ENCODE measurements at regions not wholly inside any gene's neighbourhood (a gene's known extent, or its start where the extent isn't known, plus 50 kb on each side); places are given as distances from the start of the nearest gene placed in this dataset.
"Not testable (repeated sequence)": the region's sequence is repeated elsewhere in the genome, so short reads cannot be mapped to it uniquely, and the experiment has no call there.

DNA sequence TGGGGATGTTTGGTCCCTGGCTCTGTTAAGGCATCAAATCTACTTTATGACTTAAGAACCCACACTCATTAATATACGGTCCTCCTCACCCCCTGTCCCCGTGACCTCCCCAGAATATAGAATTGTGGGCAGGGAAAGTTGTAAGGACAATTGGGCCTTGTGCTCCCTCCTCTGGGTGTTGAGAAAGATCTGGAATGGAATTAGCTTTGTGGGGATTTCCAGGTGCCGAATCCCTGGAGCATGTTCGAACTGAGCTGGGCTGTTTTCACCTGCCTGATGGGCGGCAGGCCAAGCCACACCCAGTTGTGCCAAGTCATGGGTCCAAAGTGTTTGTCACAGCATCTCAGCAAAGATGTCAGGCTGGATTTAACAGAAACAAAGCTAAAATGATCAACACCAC is 349.3 kb upstream of the KLF3 start:
- DNase-seq = no peak

DNA sequence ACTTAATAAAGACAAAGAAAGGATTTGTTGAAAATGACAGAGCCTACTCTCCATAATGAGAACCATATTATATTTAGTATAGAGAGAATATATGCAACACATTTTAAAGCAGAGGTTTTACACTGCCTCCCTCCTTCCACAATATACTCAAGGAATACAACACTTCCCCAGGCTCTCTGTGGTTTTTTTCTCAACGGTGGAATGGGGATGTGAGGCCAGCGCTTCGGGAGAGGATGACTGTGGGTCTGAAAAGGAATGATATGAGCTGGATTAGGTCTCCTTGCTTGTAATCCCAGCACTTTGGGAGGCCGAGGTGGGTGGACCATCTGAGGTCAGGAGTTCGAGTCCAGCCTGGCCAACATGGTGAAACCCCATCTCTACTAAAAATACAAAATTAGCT is 348.7 kb upstream of the KLF3 start:
- DNase-seq = no peak

DNA sequence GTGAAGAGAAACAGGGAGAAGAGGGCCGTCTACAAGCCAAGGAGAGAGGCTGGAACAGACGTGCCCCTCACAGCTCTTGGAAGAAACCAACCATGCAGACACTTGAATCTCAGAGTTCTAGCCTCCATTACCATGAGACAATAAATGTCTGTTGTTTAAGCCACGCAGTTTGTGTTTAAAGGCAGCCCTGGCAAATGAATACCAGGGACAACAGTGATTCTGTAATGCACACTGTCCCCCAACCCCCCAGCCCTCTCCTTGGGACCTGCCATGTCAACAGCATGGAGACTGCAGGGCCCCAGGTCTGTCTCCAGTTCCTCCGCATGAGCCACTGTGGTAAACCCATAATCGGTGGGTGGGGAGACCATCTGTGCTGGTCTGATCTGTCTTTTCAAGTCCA is 348.0 kb upstream of the KLF3 start:
- no peak for DNase-seq

DNA sequence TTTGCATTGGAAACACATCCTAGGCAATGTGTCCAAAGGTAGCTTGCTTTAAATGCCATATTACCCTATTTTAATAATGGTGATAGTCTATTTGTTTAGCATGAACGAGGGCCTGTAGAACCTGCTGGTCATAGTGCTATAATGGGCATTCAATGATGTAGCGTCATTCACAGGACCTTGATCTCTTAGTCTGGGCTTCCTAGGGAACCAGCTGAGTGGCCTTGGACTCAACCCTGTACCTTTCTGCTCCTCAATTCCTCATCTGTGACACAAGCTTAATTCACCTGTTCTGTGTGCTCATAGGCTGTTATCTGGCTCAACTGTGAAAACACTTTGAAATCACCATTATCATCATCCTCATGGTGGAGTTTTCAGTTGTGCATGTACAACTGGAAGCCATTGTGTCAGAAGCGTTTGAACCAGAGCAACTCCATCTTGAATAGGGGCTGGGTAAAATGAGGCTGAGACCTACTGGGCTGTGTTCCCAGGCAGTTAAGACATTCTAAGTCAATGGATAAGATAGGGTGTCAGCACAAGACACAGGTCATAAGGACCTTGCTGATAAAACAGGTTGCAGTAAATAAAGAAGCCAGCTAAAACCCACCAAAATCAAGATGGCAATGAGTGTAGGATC is 346.8 kb upstream of the KLF3 start:
- DNase-seq = no peak

GRCh38 chr4:38318737-38319455 is 345.1 kb upstream of the KLF3 start:
- DNase-seq = peak; percentile 92

DNA sequence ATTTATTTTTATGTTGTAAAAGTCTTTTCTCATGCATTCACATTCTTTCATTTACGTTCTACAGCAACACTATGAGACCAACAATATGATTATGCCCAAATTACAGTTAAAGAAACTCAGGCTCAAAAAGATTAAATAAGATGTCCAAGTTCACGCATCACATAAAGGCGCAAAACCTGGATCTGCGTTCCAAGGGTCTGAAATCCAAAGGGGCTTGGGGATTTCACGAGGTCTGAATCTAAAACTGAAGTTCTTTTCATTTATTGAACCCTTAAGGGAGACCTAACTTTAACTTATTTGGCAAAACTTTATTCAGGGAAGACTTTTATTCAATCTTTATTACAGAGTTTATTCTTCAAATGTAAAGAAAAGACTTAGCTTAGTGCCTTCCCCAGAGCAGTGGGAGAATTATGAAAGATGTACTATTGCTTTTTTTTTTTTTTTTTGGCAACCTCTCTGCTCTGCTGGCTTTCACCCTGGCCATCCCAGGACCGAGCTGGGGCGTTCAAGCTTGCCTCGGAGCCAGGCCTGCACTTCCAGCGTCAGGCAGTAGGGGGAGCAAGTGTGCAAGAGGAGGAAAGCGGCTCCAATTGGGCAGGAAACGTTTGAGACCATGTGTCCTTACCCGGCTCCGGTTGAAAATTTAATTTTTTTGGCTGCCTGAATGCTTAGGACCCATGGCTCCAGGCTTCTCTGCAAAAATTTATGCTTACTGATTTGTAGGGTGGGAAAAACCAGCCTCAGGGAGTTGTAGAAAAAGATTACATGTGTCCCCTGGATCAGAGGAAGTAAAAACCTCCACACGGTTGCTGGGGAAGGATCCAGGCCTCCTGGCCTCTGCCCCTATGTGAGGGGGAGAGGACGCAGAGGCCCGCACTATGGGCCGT is 344.3 kb upstream of the KLF3 start:
- DNase-seq = peak; percentile 81

DNA sequence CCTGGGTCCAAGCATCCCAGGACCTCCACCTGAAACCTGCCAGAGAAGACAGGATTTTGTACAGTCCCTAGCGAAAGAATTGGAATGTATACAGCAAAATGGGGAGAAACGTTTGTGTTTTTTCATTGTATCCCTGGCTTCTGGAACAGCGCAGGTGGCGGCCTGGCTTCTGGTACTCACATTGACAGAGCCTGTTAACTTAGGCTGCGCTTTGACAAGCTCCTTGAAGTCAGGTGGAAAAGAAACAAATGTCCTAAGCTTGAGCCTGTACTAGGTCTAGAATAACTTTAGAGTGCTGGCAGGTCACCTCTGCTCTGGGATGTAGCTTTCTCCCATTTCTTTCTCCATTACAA is 343.7 kb upstream of the KLF3 start:
- no peak for DNase-seq

- no peak for DNase-seq
Measured at GRCh38 chr4:38320833-38321232, 343.2 kb upstream of the KLF3 start.

DNA sequence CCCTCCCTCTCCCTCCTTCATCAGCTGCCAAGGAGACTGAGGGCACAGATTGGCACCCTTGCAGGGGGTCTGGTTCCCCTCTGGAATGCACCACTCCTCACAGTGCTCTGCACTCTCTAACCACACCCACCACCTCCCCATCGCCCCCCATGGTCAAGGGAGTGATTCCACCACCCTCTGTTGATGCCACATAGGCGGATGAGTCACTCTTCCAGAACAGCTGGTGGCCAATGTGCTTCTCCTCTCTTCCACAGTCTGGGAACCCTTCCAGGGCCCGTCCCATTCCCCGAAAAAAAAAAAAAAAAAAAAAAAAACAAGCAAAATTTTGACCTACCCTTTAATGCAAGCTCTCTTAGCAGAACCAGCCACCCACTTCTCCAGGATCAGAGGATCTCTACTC is 341.3 kb upstream of the KLF3 start:
- DNase-seq = no peak

GRCh38 chr4:38323141-38323641 is 340.8 kb upstream of the KLF3 start:
- no peak for DNase-seq

- DNase-seq = no peak
Measured at GRCh38 chr4:38324861-38325628, 339.0 kb upstream of the KLF3 start.

GRCh38 chr4:38325629-38325913 is 338.4 kb upstream of the KLF3 start:
- no peak for DNase-seq

DNA sequence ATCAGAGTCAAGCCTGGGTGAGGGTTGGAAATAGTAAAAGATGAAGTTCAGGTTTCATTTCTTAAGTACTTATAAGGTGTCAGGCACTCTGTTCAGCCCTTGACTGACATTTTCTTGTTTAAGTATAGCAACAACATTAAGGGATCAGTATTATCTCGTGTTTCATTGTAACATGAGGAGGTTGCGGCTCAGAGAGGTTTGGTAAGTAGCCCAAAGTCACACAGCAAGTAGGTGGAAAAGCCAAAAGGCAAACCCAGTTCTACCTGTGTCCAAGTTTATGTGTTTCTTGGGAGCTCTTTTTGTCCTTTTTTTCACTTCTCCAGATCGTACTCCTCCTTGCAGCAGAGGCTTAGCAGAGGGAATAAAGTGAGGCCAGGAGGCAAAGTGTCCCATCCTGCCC is 337.5 kb upstream of the KLF3 start:
- DNase-seq = no peak

DNA sequence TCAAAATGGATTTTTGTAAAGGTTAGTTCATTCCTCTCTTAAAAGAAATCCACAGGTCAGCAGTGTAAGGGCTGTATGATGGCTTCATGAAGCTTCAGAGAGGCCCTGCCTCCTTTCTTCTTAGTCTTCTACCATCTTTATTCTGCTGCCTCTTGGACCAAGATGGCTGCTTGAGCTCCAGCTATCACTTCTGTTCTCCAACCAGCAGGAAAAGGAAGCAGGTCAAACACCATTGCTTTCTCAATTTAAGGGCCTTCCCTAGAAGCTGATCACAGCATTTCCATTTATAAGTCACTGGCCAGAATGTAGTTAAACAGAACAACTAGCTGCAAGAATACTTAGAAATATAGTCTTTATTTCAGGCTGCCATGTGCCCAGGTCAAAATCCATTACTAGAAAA is 336.8 kb upstream of the KLF3 start:
- DNase-seq = no peak

DNA sequence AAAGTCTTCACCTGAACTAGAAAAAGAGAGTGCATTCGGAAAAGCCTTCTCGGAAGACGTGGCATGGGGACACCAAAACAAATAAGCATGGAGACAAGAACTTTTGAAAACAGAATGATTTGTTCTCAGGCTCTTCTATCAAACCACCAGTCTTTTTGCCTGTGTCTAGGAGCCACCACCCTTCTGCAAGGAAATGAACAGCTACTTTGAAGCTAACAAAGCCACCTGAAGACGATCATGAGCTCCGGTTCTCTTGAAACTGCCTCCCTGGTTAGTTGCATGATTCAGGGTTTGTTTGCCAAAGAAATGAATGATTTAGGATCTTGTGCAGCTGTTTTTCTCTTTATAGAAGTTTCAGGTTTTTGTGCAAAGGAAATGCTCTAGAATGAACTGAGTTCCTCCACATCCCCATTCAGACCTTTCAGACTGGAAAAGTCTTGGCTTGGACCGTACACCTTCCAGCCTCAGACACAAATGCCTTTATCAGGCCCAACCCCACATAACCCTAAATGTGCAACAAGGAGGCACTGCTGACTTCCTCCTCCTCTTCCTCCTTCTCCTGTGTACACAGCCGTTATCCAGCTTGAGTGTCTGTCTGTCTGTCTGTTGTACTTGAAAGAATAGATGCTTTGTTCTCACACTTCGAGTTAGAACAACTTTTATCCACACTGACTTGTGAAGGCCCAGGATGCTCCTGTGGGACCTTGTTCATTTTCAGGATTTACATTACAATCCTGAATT is 334.8 kb upstream of the KLF3 start:
- no peak for DNase-seq

DNA sequence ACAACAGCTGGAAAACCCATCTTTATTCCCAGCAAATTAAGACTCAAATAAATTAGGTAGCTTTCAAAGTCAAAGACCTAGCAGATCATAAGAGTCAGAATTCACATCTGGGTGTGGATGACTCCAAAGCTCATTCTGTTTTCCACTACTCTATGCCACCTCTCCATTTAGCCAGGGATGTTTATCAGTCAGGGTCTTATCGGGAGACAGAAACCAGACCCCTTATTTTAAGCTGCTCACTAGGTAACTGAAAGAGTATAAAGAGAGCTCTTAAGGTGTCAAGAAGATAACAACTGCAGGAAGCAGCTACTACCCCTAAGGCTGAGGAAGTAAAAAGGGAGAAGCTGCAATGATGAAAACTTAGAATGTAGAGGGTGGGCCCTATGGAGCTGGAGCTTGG is 333.7 kb upstream of the KLF3 start:
- no peak for DNase-seq

- DNase-seq = no peak
Measured at GRCh38 chr4:38330936-38331335, 333.1 kb upstream of the KLF3 start.

GRCh38 chr4:38332699-38333098 is 331.3 kb upstream of the KLF3 start:
- no peak for DNase-seq

GRCh38 chr4:38333219-38333618 is 330.8 kb upstream of the KLF3 start:
- DNase-seq = no peak

GRCh38 chr4:38334791-38335190 is 329.2 kb upstream of the KLF3 start:
- DNase-seq = no peak

DNA sequence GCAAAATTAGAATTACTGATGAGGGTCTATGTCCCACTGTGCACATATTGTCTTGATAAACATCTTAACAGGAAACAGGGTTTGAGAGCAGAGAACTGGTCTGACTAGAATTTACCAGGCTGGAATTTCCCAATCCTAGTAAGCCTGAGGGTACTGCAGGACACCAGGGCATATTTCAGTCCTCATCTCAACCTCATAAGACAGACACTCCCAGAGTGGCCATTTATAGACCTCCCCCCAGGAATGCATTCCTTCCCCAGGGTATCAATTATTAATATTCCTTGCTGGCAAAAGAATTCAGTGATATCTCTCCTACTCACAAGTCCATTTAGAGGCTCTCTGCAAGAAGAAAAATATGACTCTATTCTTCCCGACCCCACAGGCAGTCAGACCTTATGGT is 325.1 kb upstream of the KLF3 start:
- DNase-seq = not testable (repeated sequence)

- DNase-seq = no peak
Measured at GRCh38 chr4:38343608-38344007, 320.4 kb upstream of the KLF3 start.

GRCh38 chr4:38344929-38345328 is 319.1 kb upstream of the KLF3 start:
- DNase-seq = no peak

Data from KG1 (cell line).